ENCODE measurements at regions not wholly inside any gene's neighbourhood (a gene's known extent, or its start where the extent isn't known, plus 50 kb on each side); places are given as distances from the start of the nearest gene placed in this dataset.
A peak's percentile ranks its signal among the peaks of the same experiment; 100 is the strongest.
"Not testable (repeated sequence)": the region's sequence is repeated elsewhere in the genome, so short reads cannot be mapped to it uniquely, and the experiment has no call there.

- DNase-seq: not testable (repeated sequence)
These were observed 158.4 kb downstream of the ANKRD36B start for GRCh38 chr2:97431169-97431725.

- not testable (repeated sequence) for DNase-seq
These were observed 167.3 kb downstream of the ANKRD36B start for GRCh38 chr2:97422376-97422775.

- DNase-seq: not testable (repeated sequence)
These were observed 183.3 kb downstream of the ANKRD36B start for GRCh38 chr2:97406340-97406739.

- not testable (repeated sequence) for DNase-seq
These were observed 184.4 kb downstream of the ANKRD36B start for GRCh38 chr2:97405172-97405737.

- not testable (repeated sequence) for DNase-seq
These were observed 187.0 kb downstream of the ANKRD36B start for GRCh38 chr2:97402678-97403077.

GRCh38 chr2:97395691-97396090, 194.0 kb downstream of the ANKRD36B start:
- DNase-seq: not testable (repeated sequence)

GRCh38 chr2:97385803-97386202, 203.9 kb downstream of the ANKRD36B start:
- not testable (repeated sequence) for DNase-seq

- not testable (repeated sequence) for DNase-seq
These were observed 213.8 kb downstream of the ANKRD36B start for GRCh38 chr2:97375913-97376312.

GRCh38 chr2:97374426-97374825, 215.3 kb downstream of the ANKRD36B start:
- DNase-seq: not testable (repeated sequence)

GRCh38 chr2:97363159-97363558, 226.5 kb downstream of the ANKRD36B start:
- DNase-seq: not testable (repeated sequence)

- peak; percentile 96 for DNase-seq
These were observed 229.7 kb downstream of the ANKRD36B start for GRCh38 chr2:97359861-97360584.

- DNase-seq: peak; percentile 56
These were observed 233.8 kb downstream of the ANKRD36B start for GRCh38 chr2:97355887-97356286.

- DNase-seq: no peak
These were observed 234.5 kb downstream of the ANKRD36B start for GRCh38 chr2:97355176-97355575.

GRCh38 chr2:97354576-97354975, 235.1 kb downstream of the ANKRD36B start:
- no peak for DNase-seq

- no peak for DNase-seq
These were observed 235.9 kb downstream of the ANKRD36 start for GRCh38 chr2:97348841-97349240.

- DNase-seq: peak; percentile 49
These were observed 235.3 kb downstream of the ANKRD36 start for GRCh38 chr2:97348265-97348664.

GRCh38 chr2:97344937-97345336, 232.0 kb downstream of the ANKRD36 start:
- not testable (repeated sequence) for DNase-seq

- not testable (repeated sequence) for DNase-seq
These were observed 220.7 kb downstream of the ANKRD36 start for GRCh38 chr2:97333674-97334073.

- DNase-seq: not testable (repeated sequence)
These were observed 219.2 kb downstream of the ANKRD36 start for GRCh38 chr2:97332184-97332583.

- DNase-seq: not testable (repeated sequence)
These were observed 209.2 kb downstream of the ANKRD36 start for GRCh38 chr2:97321936-97322713.

GRCh38 chr2:97315358-97315757, 202.4 kb downstream of the ANKRD36 start:
- DNase-seq: not testable (repeated sequence)

- DNase-seq: not testable (repeated sequence)
These were observed 199.5 kb downstream of the ANKRD36 start for GRCh38 chr2:97312426-97312825.

GRCh38 chr2:97305426-97305825, 192.5 kb downstream of the ANKRD36 start:
- not testable (repeated sequence) for DNase-seq
